Testis (tissue), 2 donors: ENCODE measurements at regions not wholly inside any gene's neighbourhood (a gene's known extent, or its start where the extent isn't known, plus 50 kb on each side); places are given as distances from the start of the nearest gene placed in this dataset.

Source experiments
- DNase-seq: peaks from one replicate; pipeline ENCODE4 v3.0.0-alpha.2; 2019
- H3K27ac ChIP-seq, 2 donors: fragments of 200-600 bp; sonication (generic); one replicate each; pipeline ENCODE4 v1.5.1; 2019
- H3K27me3 ChIP-seq: fragments of 200-600 bp; sonication (generic); one replicate; pipeline ENCODE4 v1.5.1; 2019
- H3K36me3 ChIP-seq: fragments of 200-600 bp; sonication (generic); one replicate; pipeline ENCODE4 v1.5.1; 2017; ENCODE audit warnings: low read depth; ENCODE audit errors: missing control alignments
- H3K4me1 ChIP-seq: fragments of 200-600 bp; sonication (generic); one replicate; pipeline ENCODE4 v1.5.1; 2019
- H3K4me3 ChIP-seq, 2 donors: fragments of 200-600 bp; sonication (generic); one replicate each; pipeline ENCODE4 v1.5.1; 2017 to 2019
- H3K9me3 ChIP-seq: fragments of 200-600 bp; sonication (generic); one replicate; pipeline ENCODE4 v1.5.1; 2017
- POLR2A ChIP-seq: fragments of 450-650 bp; IDR thresholded peaks from one replicate; pipeline ENCODE4 v1.6.1; 2017; ENCODE audit warnings: antibody characterized with exemption, mild to moderate bottlenecking, moderate library complexity
- WGBS, 2 donors: methylation state at CpG; one replicate each; pipeline ENCODE4 v1.1.5; 2018; 5-methylcytosine and 5-hydroxymethylcytosine counted together
- intact Hi-C: fragments of 100-400 bp; cut with DNase I; formaldehyde crosslinking; loops from one replicate; pipeline ENCODE4 v1.15.1; 2023; ENCODE audit warnings: low total_unique reads
- TF ChIP-seq, protein P1 (sequence below), 3 experiments: fragments of 450-650 bp in 2 of 3; fragments of 200-600 bp in 1 of 3; sonication (generic) in 1 of 3; IDR thresholded peaks; one replicate each; pipeline ENCODE4 v1.5.1; 2016 to 2019; ENCODE audit warnings: antibody characterized with exemption in 3 of 3, mild to moderate bottlenecking in 2 of 3, moderate library complexity in 1 of 3

DNA sequence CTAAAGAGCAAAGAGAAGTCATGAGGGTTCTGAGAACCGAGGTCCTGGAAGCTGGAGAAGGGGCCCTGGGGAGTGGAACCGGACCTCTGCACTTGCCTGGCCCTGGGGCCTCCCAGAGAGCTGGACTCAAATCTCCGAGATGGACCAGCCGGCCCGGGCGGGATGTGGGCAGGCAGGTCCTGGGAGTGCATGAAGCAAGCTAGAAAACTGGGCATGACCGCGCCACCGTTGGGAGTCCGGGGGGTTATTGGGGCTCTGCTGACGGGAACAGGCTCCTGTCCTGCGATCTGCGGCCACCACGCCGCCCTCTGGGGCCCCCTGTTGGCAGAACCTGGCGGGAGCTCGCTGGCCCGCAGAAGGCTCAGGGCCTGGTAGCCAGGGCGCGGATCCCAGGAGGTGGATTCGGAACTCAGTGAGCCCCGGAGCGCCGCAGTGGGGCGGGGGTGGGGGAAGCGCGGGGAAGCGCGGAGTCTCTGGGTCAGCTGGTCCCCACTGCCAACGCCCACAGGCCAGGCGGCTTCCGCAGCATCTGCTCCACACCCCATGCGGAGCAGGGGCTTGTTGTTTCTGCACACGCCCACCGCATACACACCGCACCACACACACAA is 150.6 kb downstream of the ERCC6L2 start:
- Histone ChIP-seq H3K36me3 (no peaks in the 10 kb centered on the region), H3K27ac (no peak overlapping the region), H3K27me3 (no peaks in the 10 kb centered on the region), H3K9me3 (no peaks in the 10 kb centered on the region), H3K4me3 (no peak overlapping the region), H3K4me1 (peaks cover 21% of the 10 kb centered on the region)
- intact Hi-C loops: no loop called here
- DNase-seq: peak; percentile 53
- TF ChIP-seq, protein P1, sequence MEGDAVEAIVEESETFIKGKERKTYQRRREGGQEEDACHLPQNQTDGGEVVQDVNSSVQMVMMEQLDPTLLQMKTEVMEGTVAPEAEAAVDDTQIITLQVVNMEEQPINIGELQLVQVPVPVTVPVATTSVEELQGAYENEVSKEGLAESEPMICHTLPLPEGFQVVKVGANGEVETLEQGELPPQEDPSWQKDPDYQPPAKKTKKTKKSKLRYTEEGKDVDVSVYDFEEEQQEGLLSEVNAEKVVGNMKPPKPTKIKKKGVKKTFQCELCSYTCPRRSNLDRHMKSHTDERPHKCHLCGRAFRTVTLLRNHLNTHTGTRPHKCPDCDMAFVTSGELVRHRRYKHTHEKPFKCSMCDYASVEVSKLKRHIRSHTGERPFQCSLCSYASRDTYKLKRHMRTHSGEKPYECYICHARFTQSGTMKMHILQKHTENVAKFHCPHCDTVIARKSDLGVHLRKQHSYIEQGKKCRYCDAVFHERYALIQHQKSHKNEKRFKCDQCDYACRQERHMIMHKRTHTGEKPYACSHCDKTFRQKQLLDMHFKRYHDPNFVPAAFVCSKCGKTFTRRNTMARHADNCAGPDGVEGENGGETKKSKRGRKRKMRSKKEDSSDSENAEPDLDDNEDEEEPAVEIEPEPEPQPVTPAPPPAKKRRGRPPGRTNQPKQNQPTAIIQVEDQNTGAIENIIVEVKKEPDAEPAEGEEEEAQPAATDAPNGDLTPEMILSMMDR (IDR thresholded peaks at IDR 0.05): peak in 2 of 3 experiments; percentile 21 to 22
- TF ChIP-seq POLR2A: no peak
- 52 to 64% methylated on average over 14 to 36 of the region's 36 CpGs for WGBS, 2 donors

GRCh38 chr9:96023486-96023885 is 148.0 kb downstream of the ERCC6L2 start:
- no peaks in the 10 kb centered on the region for H3K9me3 ChIP-seq
- DNase-seq: no peak
- intact Hi-C loops: no loop called here
- peak overlapping the region in 1 of 2 donors; percentile 91 for H3K27ac ChIP-seq
- no peak overlapping the region for H3K4me3 ChIP-seq
- WGBS, 2 donors: 58 to 68% methylated on average over 5 of the region's 5 CpGs
- no peak for TF ChIP-seq POLR2A
- TF ChIP-seq, protein P1 (IDR thresholded peaks at IDR 0.05): no peak
- no peaks in the 10 kb centered on the region for H3K27me3 ChIP-seq
- peaks cover 21% of the 10 kb centered on the region for H3K4me1 ChIP-seq
- H3K36me3 ChIP-seq: no peaks in the 10 kb centered on the region

GRCh38 chr9:96022445-96023051 is 147.1 kb downstream of the ERCC6L2 start:
- peak; percentile 75 for DNase-seq
- H3K4me3 ChIP-seq: peak overlapping the region; percentile 58 to 60
- no peaks in the 10 kb centered on the region for H3K27me3 ChIP-seq

GRCh38 chr9:96021551-96022444 is 146.3 kb downstream of the ERCC6L2 start:
- Histone ChIP-seq H3K27ac (peak overlapping the region; percentile 83 to 91), H3K9me3 (no peaks in the 10 kb centered on the region), H3K4me1 (peaks cover 21% of the 10 kb centered on the region), H3K36me3 (no peaks in the 10 kb centered on the region), H3K4me3 (peak overlapping the region; percentile 58 to 60), H3K27me3 (no peaks in the 10 kb centered on the region)
- TF ChIP-seq, protein P1 (IDR thresholded peaks at IDR 0.05): no peak
- TF ChIP-seq POLR2A: no peak
- peak; percentile 34 for DNase-seq
- intact Hi-C loops: no loop called here
- WGBS, 2 donors: 1 to 2% methylated on average over 34 to 75 of the region's 75 CpGs

More at GRCh38 chr9:96022445-96023051, 147.1 kb downstream of the ERCC6L2 start:
- TF ChIP-seq, protein P1 (IDR thresholded peaks at IDR 0.05): no peak
- TF ChIP-seq POLR2A: no peak
- Histone ChIP-seq H3K27ac (peak overlapping the region; percentile 83 to 91), H3K9me3 (no peaks in the 10 kb centered on the region), H3K36me3 (no peaks in the 10 kb centered on the region), H3K4me1 (peaks cover 21% of the 10 kb centered on the region)
- intact Hi-C loops: no loop called here
- WGBS, 2 donors: 3 to 6% methylated on average over 6 to 26 of the region's 26 CpGs
